Right forelimb (tissue), 1 donor: ENCODE measurements at regions not wholly inside any gene's neighbourhood (a gene's known extent, or its start where the extent isn't known, plus 50 kb on each side); places are given as distances from the start of the nearest gene placed in this dataset.
"Not testable (repeated sequence)": the region's sequence is repeated elsewhere in the genome, so short reads cannot be mapped to it uniquely, and the experiment has no call there.

Source experiments
- DNase-seq: peaks from one replicate; pipeline ENCODE4 v3.0.0-alpha.2; 2018

DNA sequence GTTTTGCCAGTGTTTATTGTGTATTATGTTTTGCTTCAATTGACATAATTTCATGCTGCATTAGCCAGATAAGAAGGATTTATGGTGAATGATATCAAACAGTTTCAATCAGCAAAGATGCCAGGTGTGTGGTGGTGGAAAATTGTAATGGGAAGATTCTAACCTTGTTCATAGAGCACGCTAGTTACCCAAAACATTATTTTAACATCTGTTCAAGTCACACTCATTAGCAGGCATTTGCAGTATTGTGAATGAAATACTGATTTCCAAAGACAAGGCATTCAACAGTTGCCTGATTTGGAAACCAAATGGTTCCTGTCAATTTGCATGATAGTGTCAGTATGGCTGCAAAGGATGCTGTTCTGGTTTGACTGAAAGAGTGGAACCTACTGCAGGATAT lies 129.7 kb downstream of the EPC1 start:
- no peak for DNase-seq

DNA sequence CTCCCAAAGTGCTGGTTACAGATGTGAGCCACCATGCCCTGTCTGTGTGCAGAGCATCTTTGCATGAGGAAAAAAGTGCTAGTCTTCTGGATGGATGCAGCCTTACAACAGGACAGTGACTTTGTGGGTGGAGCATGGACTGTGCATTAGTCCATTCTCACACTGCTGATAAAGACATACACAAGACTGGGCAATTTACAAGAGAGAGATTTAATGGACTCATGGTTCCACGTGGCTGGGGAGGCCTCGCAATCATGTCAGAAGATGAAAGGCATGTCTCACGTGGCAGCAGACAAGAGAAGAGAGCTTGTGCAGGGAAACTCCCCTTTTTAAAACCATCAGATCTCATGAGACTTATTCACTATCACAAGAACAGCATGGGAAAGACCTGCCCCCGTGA lies 133.1 kb downstream of the EPC1 start:
- not testable (repeated sequence) for DNase-seq

DNA sequence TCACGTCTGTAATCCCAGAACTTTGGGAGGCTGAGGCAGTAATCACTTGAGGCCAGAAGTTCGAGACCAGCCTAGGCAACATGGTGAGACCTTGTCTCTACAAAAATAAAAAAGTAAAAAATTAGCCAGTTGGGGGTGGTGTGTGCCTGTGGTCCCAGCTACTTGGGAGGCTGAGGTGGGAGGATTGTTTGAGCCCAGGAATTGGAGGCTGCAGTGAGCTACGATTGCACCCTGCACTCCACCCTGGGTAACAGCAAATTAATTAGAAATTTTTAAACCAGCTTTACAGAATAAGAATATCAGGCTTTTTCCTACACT lies 136.0 kb downstream of the EPC1 start:
- DNase-seq = no peak

DNA sequence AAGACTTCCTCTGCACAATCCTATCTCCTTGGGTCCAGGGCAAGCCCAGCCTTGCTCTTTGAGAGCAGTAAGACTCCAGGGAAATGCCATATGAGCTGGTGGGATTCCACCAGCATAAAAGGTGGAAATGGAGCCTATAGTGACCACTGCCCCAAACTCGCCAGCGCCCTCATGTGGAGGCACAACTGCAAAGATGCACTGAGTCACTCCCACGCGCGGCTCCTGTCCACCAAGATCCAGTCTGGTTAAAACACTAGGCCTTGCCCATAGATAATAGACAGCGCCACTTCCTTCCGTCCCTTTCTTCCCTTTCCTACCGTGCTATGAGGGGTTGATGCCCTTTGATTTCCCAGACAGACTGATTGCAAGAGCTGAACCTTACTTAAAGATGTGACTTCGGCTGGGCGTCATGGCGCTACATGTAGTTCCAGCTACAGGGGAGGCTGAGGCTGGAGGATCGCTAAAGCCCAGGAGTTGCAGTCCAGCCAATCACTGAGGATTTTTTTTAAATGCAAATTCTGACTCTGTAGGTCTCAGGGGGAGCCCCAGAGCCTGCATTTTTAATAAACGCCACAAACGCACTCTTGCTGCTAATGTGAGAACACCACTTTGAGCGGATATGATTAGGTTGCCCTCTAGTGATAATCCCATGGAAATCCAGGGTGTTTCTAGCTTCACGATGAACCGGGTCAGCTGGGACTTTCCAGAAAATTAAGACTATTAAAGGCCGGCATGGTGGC lies 136.5 kb downstream of the EPC1 start:
- no peak for DNase-seq

DNA sequence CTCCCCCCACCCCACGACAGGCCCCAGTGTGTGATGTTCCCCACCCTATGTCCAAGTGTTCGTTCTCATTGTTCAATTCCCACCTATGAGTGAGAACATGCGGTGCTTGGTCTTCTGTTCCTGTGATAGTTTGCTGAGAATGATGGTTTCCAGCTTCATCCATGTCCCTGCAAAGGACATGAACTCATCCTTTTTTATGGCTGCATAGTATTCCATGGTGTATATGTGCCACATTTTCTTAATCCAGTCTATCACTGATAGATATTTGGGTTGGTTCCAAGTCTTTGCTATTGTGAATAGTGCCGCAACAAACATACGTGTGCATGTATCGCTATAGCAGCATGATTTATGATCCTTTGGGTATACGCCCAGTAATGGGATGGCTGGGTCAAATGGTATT lies 139.0 kb downstream of the EPC1 start:
- DNase-seq = not testable (repeated sequence)

DNA sequence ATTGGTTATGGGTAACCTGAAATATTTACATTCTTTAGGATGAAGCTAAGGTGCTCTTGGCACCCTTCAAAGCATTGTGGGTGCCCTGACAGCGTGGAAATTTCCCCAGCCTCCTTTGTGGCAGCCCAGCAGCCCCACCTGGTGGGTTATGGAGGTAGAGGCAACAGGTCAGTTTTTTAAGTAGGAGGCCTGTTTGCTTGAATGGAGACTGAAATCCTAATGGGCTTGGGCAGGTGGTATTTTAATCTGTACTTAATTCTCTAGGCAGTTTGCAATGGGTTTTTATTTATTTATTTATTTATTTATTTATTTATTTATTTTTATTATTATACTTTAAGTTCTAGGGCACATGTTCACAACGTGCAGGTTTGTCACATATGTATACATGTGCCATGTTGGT lies 139.4 kb downstream of the EPC1 start:
- DNase-seq = no peak

DNA sequence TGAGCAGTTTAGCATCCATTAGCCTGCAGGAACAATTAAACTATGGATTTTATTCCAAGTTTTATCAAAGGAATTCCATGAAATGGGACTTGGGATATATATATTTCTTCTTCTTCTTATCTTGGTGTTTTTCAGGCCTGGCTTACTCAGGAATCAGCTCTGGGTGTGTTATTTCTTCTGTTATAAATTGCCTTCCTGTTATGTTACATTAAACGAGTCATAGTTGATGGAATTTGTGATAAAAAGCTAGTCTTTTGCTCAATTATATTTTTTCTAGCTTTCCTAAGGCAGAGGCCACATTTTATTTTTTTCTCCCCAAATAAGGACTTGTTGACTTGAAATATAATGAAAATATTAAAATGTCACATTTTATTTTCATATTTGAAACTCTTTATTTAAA lies 141.3 kb downstream of the EPC1 start:
- no peak for DNase-seq

DNA sequence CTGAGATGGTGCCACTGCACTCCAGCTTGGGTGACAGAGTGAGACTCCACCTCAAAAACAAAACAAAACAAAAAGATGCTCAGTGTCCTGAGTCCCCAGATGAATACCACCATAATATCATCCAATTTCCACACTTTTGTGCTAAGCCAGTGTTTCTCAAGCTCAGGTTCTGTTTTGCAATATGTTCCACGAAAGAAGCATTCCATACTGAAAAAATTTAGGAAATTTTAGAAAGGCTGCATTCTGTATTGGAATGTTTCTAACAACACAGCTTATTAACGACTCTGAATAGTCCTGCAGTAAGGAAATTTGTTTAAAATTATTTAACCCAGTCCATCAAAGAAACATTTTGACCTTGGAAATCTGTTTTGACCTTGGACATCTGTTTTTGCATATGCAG lies 142.4 kb downstream of the EPC1 start:
- DNase-seq = no peak

DNA sequence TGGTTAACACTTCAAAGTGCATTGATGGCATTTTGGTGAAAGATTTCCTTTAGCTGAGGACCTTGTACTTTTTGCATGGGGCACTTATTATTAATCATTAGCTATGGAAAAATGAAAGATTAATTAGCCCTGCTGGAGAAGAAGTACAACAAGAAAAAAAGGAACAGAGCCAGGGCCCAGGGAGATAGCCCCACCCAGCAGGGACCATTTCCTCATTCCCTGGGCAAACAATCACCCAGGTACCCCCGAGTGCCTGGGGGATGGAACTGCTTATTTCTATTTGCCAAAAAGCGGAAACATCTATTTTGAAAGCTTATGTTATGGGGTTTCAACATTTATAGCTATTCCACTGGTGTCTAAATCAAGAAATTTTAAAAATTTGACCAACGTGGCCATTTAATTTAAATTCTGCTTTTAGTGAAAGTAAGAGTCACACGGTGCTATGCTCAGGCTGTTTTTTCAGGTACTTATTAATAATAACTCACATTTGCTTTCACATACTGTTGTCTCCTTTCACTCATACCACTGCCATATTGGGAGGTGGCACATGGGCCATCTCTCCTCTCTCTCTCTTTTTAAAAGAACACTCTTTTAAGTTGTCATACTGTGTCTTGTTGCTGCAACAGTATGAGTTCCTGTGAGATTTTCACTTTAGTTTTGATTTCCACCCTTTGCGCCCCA lies 143.6 kb upstream of the KIF5B start:
- no peak for DNase-seq

DNA sequence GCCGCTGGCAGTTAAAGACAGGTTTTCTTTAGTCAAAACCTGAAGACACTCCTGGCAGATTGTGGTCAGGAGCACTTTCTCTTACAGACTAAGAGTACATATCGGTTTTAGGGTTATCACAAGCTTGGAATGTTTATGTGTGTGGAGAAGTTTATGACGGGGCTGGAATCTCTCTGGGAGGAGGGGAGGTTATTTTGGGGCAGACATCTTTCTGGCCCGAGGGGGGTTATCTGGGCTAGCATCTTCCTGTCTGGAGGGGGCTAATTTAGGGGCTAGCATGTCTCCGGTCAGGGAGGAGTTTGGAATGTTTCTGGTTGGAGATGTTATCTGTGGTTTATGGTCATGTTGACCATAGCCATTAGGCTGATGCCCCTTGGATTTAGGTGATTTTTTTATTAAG lies 141.2 kb upstream of the KIF5B start:
- DNase-seq = no peak

DNA sequence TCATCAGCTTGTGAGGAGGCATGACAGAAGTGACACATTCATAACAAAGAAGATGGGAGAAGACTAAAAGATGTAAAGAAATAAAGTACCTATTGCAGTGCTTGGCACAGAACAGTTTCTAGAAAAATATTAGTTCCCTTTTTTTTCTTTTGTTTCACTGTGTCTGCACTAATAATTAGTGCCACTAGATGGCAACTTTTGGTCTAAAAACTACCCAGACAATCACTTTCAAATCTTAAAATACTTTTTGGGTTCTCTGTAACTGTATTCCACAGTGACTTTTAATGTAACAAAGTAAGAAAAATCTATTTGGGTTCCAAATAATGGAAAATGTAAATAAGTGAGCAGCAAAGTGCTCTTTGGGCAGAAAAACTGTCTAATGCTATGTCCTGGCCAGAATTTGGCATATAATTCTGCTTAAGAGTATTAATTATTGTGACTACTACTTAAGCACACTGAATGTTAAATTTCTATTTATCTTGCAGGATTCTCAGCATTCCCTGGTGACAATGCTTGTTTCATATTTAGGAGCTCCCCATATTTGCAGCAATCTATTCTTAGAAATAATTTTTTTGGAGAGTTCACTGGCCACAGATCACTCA lies 134.8 kb upstream of the KIF5B start:
- DNase-seq = no peak

DNA sequence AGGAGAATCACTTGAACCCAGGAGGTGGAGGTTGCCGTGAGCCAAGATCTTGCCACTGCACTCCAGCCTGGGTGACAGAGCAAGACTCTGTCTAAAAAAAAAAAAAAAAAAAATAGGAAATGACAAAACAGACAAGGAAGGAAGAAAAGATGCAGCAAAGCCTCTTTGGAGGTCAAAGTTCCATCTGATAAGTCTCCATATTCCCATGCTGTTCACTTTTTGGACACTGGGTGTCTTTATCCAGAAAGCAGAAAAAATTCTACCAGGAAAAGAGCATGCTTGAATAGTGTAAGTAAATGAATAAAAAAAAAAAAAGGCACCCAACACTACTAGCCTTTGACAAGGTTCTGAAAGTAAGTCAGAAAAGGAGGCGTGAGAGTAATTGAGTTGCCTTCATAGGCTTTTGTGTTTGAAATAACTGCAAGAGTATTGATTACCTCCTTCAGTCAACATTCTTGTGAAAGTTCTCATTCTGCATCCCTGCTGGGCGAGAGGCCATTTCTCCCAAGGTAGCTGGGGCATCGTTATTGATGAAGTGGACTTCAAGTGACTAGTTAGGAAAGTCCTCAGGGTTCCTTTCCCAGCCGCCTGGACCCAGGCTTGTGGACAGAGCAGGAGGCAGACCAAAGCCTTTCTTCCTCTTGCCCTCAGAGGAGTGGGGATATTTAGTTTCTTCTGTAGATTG lies 133.3 kb upstream of the KIF5B start:
- DNase-seq = no peak

DNA sequence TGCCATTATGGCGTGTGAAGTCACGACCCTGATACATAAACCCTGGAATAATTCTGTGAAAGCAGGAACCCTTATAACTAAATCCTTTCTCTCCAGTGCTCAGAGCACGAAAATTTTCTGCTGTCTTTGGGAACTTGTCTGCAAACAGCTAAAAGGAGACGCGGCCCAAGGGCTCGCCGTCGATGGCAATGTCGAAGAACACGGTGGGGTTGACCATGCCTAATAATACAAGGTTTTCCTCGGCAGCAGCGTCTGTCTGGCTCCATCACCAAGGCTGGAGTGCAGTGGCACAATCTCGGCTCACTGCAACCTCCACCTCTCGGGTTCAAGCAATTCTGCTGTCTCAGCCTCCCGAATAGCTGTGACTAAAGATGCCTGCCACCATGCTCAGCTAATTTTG lies 132.4 kb upstream of the KIF5B start:
- DNase-seq = not testable (repeated sequence)

DNA sequence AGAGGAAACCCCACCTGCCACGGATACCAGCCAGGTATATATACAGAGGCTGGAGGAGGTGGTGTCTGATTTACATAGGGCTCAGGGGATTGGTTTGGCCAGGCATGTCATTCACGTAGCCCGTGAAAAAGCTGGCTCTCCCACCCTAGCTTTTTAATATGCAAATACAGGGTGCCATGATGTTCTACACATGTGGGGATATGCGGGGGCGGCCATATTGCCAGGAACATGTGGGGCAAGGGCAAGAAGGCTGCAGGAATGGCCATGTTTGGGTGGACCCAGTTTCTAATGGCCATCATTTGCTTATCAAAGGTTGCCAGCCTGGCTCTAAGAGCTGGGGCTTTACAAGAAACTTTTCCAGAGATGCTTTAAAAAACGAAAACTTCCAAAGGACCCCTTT lies 131.5 kb upstream of the KIF5B start:
- DNase-seq = no peak

DNA sequence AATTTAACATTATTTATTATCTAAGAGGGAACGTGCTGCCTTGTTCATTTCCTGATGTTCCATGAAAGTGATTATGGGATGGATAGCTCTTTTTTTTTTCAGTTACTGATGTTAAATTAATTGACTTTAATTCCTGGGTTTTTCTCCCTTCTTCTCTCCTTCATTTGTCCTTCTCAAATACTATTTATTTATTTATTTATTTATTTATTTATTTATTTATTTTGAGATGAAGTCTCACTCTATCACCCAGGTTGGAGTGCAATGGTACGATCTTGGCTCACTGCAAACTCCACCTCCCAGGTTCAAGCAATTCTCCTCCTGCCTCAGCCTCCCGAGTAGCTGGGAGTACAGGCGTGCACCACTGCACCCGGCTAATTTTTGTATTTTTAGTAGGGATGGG lies 127.4 kb upstream of the KIF5B start:
- not testable (repeated sequence) for DNase-seq

DNA sequence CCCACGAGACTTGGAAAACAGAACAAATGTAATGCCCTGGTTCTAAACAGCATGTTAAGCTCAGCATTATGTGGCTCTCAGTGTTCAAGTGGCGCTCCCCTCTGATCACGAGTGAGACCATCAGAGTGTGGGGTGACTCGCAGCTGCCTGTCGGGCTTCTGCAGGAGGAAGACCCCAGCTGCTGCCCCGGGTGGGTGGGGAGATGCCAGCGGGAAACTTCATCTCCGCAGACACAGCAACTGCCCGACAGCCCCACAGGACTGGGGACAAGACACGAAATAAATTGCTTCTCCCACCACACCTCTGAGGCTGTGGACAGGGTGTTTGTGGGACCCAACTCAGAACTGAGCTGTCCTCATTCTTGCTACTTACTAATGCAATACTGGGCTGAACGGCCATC lies 126.3 kb upstream of the KIF5B start:
- no peak for DNase-seq

DNA sequence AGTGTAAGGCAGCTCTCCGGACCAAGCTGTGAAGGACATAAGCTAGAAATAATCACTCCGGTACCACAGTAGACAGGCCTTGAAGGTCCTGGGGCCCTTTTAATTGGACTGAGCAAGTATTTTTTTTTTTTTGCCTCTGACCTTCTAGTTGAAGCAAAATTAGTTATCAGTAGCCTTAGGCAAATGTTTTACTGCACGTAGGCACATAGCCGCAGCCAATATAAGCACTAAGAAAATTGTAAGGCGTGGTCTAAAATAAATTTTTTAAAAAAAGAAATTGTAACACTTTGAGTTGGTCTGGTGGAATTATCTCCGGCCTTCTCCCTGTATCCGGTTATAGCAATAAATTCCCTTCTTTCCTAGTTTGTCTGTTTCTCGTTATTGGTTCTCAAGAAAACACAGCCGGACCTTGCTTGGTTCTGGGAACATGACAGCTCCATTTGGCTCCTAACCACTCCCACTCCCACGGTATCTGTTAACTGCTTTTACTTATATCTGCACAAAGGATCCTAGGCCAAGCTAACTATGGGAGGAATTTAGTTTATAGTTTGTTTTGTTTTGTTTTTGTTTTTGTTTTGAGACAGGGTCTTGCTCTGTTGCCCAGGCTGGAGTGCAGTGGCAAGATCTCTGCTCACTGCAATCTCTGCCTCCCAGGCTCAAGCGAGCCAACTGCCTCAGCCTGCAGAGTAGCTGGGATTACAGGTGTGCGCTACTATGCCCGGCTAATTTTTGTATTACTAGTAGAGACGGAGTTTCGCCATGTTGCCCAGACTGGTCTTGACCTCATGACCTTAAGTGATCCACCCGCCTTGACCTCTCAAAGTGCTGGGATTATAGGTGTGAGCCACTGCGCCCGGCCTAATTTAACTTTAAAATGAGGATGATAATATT lies 124.4 kb upstream of the KIF5B start:
- DNase-seq = no peak

DNA sequence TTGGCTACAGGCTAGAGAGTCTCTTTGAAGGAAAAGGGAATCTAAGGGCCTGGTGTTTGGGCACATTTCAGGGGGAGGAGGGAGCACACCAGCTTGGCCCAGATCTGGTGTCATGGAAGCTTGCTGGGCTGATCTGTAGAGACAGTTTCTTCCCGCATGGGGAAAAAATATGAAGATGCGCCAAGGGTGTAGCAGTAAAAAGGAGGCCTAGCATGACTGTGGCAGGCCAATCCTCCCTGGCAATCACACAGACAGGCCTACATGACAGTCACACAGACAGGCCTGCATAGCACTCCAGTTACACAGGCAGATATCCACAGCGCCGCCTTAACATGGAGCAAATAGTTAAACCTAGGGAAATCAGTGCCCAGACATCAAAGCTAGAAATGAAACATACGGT lies 123.6 kb upstream of the KIF5B start:
- DNase-seq = no peak

DNA sequence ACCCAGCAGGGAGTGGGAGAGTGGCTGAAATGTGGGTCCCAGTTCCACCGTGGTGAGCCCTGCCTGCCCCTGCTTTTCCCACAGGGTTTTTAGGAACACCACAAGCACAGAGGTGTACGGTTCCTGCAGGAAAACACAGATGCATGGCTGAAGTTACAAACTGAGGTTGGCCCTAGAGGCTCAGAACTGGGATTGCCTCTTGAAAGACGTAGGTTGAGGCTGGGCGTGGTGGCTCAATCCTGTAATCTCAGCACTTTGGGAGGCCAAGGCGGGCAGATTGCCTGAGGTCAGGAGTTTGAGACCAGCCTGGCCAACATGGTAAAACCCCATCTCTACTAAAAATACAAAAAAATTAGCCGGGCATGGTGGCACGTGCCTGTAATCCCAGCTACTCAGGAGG lies 121.4 kb upstream of the KIF5B start:
- DNase-seq = not testable (repeated sequence)

DNA sequence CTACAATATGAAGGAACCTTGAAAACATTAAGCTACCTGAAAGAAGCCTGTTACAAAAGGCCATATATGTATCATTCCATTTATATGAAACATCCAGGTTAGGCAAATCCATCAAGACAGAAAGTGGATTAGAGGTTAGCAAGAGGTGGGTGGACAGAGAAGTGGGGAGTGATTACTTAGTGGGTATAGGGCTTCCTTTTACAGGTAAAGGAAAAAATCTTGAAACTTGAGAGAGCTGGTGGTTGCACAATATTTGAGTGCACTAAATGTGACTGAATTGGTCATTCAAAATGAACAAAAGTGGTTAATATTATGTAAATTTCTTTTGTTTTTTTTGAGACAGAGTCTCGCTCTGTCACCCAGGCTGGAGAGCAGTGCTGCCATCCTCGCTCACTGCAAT lies 119.4 kb upstream of the KIF5B start:
- DNase-seq = no peak

DNA sequence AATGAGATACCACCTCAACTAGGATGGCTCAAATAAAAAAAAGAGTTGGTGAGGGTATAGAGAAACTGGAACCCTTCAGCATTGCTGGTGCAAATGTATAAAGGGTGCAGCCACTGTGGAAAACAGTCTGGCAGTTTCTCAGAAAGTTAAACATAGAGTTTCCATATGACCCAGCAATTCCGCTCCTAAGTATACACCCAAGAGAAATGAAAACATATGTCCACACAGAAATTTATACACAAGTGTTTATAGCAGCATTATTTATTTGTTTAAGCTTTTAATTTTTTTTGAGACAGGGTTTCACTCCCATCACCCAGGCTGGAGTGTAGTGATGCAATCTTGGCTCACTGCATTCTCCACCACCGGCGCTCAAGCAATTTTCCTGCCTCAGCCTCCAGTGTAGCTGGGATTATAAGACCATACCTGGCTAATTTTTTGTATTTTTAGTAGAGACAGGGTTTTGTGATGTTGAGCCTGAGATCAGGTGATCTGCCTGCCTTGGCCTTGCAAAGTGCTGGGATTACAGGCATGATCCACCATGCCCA lies 118.2 kb upstream of the KIF5B start:
- no peak for DNase-seq

DNA sequence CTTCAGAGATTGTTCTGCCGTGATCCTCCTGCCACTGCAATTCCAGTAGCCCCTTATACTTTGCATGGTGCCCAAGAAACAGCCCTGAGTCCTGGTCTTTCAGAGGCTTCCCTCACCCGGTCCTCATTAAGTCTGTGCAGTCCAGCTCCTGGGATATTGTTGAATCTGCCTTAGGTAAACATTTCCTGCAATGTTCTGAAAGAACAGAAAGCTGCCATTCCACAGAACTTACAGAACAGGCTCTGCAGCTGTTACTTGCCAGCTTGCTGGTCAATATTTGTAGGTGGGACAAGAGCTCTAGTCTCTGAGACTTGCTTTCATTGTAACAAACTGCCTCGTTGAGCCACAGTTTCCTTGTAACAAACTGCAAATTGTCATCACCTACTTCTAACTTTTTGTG lies 115.0 kb upstream of the KIF5B start:
- no peak for DNase-seq

DNA sequence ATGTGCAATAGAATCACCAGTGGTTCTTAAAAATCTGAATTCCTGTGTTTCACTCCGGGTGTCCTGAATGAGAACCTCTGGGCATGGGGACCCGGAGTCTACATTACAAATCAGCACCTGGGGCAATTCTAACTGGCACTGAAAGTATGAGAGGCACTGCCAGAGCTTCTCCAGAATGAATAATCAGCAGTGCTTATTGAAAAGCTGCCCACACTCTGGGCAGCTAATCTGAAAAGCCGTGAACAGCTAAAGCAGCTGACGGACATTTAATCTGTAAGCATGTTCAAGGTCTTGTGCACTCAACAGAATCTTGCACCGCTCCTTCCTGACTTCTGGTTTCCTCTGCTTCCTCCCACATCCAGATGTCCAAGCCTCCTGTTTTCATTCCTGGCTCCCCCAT lies 113.3 kb upstream of the KIF5B start:
- DNase-seq = no peak
